SKM-1 (cell line): ENCODE measurements at regions not wholly inside any gene's neighbourhood (a gene's known extent, or its start where the extent isn't known, plus 50 kb on each side); places are given as distances from the start of the nearest gene placed in this dataset.
"Not testable (repeated sequence)": the region's sequence is repeated elsewhere in the genome, so short reads cannot be mapped to it uniquely, and the experiment has no call there.

Experiments used
- DNase-seq: peaks from one replicate; lab custom pipeline; 2025; ENCODE audit not compliant: unreplicated experiment; lab: John Stamatoyannopoulos, UW

- DNase-seq: no peak
Measured at GRCh38 chr19:27716922-27717321, 1496.0 kb downstream of the UQCRFS1 start.

GRCh38 chr19:27714857-27715256 lies 1498.1 kb downstream of the UQCRFS1 start:
- no peak for DNase-seq

- DNase-seq: no peak
Measured at GRCh38 chr19:27709496-27709895, 1503.5 kb downstream of the UQCRFS1 start.

- DNase-seq: not testable (repeated sequence)
Measured at GRCh38 chr19:27708986-27709385, 1504.0 kb downstream of the UQCRFS1 start.

- not testable (repeated sequence) for DNase-seq
Measured at GRCh38 chr19:27707026-27707425, 1505.9 kb downstream of the UQCRFS1 start.

GRCh38 chr19:27705896-27706295 lies 1507.1 kb downstream of the UQCRFS1 start:
- no peak for DNase-seq

GRCh38 chr19:27694361-27695055 lies 1518.4 kb downstream of the UQCRFS1 start:
- DNase-seq: no peak

- no peak for DNase-seq
Measured at GRCh38 chr19:27691991-27692390, 1521.0 kb downstream of the UQCRFS1 start.

GRCh38 chr19:27689734-27690241 lies 1523.2 kb downstream of the UQCRFS1 start:
- no peak for DNase-seq

- no peak for DNase-seq
Measured at GRCh38 chr19:27684293-27684692, 1528.7 kb downstream of the UQCRFS1 start.

GRCh38 chr19:27681972-27682371 lies 1531.0 kb downstream of the UQCRFS1 start:
- no peak for DNase-seq

- DNase-seq: no peak
Measured at GRCh38 chr19:27679905-27680304, 1533.0 kb downstream of the UQCRFS1 start.

- DNase-seq: no peak
Measured at GRCh38 chr19:27679399-27679798, 1533.6 kb downstream of the UQCRFS1 start.

GRCh38 chr19:27676877-27677276 lies 1536.1 kb downstream of the UQCRFS1 start:
- DNase-seq: no peak

- DNase-seq: no peak
Measured at GRCh38 chr19:27676334-27676733, 1536.6 kb downstream of the UQCRFS1 start.

- no peak for DNase-seq
Measured at GRCh38 chr19:27675771-27676170, 1537.2 kb downstream of the UQCRFS1 start.

GRCh38 chr19:27674701-27675100 lies 1538.2 kb downstream of the UQCRFS1 start:
- DNase-seq: no peak

GRCh38 chr19:27673986-27674385 lies 1539.0 kb downstream of the UQCRFS1 start:
- no peak for DNase-seq

- DNase-seq: no peak
Measured at GRCh38 chr19:27672309-27673047, 1540.5 kb downstream of the UQCRFS1 start.

GRCh38 chr19:27671876-27672275 lies 1541.1 kb downstream of the UQCRFS1 start:
- DNase-seq: no peak

GRCh38 chr19:27660428-27660827 lies 1552.5 kb downstream of the UQCRFS1 start:
- no peak for DNase-seq
